T-helper 2 cell (primary cell): ENCODE measurements at regions not wholly inside any gene's neighbourhood (a gene's known extent, or its start where the extent isn't known, plus 50 kb on each side); places are given as distances from the start of the nearest gene placed in this dataset.

Experiments
- DNase-seq, 5 experiments: peaks; one replicate each; pipeline versions ENCODE4 v3.0.0 to v3.0.0-alpha.2; 2012 to 2022

GRCh38 chr2:9681427-9681817 lies 50.6 kb upstream of the YWHAQ start:
- DNase-seq = peak in 2 of 5 experiments; percentile 66 to 82

DNA sequence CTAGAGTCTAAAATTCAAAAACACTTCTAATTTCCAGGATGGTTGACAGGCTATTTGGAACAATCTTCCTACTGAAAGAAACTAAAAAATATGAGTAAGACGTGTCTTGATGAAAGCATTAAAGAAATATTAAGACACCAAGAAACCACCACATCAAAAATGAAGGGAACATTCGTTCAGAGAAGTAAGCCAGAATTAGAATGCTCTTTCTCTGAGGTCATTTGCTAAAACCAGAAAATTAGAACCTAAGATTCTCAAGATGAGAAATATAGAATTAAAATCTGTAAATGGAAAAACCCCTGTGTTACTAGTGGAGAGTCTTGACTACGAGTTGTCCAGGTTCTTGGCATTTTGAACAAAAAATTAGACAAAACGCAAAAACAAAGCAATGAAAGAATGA lies 54.8 kb upstream of the YWHAQ start:
- no peak for DNase-seq

- no peak for DNase-seq
Observed at GRCh38 chr2:9686061-9686460, 55.3 kb upstream of the YWHAQ start.

- DNase-seq = no peak
Observed at GRCh38 chr2:9690252-9690651, 59.5 kb upstream of the YWHAQ start.

- DNase-seq = no peak
Observed at GRCh38 chr2:9690716-9691498, 60.1 kb upstream of the YWHAQ start.

DNA sequence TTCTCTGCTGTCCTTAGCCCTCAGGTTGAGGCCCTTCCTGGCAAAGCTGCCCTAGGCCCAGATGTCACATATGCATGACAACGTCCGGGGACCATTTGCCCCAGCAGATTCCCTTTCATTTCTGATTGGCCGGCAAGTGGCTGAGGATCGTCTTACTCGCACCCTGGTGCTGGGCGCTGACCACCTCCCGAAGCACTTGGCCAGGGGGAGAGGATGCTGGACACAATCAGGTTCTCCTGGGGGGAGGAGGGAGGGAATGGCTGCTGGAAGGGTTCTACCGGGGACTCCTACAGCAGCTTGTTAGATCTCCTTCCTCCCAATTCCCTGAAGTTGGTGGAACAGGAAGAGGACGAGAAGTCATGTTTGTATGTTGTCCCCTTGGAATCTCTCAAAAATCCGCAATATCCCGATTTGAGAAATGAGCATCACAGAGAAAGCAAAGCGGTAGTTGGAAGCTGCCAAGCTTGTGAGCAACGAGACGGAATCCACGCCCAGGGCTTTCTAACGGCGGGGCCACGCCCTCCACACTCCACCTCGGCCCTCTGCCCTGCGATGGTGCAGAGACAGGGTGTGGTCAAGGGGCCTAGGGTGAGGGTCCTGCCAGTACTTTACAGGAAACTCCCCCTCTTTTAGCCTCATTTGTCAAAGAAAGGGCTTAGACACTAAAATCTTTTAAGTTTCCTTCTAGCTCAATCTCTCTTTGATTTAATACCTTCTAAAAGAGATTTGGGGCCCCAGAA lies 61.8 kb upstream of the YWHAQ start:
- peak in 1 of 5 experiments; percentile 41 for DNase-seq

DNA sequence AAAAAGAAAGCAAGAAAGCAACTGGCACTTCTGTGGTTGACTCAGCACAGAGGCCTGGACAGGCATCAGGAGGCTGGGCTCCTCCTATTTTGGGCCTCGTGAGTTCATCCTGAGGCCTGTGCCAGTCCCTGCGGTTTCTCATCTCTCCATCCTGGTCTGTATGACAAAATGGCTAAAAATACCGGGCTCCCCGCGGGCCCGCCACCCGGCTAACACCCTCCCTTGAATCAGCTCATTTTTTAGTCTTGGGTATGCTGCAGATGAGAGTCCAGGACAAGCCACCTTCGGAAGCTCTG lies 62.3 kb upstream of the YWHAQ start:
- peak in 1 of 5 experiments; percentile 68 for DNase-seq

GRCh38 chr2:9693646-9694045 lies 62.8 kb upstream of the YWHAQ start:
- no peak for DNase-seq

GRCh38 chr2:9694661-9695234 lies 64.0 kb upstream of the YWHAQ start:
- no peak for DNase-seq

- no peak for DNase-seq
Observed at GRCh38 chr2:9695941-9696340, 65.1 kb upstream of the YWHAQ start.

- no peak for DNase-seq
Observed at GRCh38 chr2:9696731-9697130, 65.9 kb upstream of the YWHAQ start.

DNA sequence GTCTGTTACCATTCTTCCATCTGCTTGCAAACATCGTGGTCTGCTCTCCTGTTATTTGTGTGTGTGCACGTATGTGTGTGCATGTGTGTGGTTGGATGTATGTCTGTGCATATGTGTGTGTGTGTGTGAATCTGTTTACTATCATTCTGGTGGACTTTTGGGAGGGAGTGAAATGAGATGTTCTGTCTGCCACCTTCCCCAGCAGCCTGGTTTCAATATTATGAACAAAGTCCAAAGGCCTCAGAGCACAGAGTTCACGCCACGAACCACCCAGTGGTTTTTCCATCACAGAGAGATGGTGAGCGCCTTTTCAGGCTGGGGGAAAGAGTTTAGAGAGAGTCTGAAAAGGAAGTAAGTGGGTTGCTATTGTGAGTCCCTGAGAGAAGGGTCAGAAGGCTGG lies 67.1 kb upstream of the YWHAQ start:
- DNase-seq = peak in 1 of 5 experiments; percentile 78

DNA sequence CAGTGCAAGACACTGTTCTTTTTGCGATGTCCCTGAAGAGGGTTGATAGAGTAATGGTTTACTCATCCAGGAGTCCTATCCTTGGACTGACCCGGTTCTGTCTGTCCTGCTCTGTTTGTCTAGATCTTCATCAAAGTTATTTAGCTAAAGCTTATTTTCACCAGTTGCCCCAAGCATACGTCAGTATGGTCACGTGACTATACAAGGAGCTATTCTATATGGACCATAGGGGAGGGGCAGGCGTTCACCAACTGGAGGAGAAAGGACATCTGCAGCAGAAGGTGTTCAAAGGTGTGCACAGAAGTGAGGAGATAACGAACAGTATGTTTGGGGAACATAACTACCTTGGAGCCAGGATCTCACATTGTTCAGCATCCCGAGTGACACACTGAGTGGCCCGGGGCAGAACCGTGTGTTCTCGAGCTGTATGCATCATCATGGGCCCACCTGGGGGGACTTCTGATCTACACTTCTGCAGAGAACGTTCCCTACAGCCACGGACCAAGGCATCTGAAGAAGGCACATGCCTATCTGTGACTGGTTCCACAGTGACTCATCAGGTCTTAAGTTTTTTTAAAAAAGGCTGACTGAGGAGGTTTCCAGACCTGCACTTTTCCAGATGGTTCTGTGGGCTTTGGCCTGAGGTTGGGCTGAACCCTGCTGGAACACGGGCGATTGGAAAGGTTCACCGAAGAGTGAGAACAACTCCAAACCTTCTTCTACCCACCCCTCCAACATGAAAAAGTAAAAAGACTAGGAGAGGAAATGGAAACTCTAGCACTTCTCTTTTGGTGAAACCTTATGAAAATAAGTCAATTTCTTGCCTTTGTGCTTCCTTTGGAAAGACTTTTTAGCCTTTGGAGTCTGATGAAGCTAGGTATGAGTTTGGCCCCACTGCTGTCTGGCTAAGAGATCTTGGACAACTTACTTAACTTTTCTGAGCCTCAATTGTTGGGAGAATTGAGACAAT lies 68.6 kb upstream of the YWHAQ start:
- no peak for DNase-seq

DNA sequence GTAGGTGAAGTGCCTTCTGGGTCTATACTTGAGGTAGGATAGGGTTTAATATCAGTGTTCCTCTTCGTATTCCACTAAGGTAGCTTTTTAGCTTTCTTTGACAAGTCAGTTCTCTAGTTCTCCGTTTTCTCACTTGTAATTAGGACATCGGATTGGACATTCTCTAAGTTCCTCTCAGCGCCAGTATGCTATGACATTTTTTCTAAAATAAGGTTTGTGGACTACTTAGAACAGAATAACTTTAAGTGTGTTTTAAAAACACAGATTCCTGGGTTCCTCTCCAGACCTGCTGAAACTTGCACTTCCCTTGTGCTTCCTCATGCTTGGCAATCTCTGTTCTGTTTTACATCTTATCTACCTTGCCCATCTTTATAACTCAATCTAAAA lies 69.3 kb upstream of the YWHAQ start:
- no peak for DNase-seq

DNA sequence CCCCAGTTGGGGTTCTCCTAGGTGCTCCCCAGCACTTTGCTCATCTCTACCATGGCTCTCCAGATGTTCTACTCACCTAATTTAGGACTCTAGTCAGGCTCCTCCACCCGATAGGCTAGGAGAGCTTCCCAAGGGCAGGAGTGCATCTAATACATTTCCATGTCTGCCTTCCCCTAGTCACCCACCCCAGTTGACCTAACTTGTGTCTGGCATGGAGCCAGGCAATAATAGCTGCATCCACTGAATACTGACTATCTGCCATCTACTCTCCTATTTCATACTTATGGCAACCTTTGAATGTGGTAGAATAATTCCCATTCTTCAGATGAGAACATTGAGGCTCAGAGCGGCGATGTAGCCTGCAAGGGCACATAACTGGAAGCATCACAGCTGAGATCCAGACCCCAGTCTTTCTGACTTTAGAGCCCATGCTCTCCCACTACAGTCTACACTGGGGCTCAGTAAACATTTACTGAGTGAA lies 71.8 kb upstream of the YWHAQ start:
- DNase-seq = no peak

DNA sequence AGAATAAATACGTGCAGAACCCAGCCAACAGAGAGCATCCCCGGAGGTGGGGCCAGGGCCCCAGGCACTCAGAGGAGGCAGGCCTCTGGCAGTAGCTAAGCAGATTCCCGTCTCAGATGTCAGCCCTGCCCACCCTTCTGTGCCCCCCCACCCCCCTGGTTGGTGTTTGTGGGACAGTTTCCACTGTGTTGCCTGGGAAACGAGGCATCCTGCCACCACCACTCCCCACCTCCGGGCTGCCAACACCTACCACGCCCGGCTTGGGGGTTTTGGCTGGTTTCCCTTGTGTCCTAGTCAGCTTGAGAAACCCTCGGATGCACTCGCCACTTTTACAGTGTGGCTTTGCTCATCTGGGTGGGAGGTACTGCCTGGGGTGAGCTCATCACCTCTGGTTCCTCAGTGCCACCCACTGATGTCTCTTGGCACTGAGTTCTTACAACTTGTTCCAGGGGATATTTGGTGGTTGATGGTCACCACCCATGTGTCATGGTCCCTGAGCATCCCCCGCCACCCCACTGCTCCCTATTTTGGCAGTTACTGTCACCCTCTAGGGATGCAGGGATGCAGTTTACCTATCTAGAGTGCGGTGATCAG lies 72.4 kb upstream of the YWHAQ start:
- DNase-seq = peak; percentile 25 to 99 (median 75)

DNA sequence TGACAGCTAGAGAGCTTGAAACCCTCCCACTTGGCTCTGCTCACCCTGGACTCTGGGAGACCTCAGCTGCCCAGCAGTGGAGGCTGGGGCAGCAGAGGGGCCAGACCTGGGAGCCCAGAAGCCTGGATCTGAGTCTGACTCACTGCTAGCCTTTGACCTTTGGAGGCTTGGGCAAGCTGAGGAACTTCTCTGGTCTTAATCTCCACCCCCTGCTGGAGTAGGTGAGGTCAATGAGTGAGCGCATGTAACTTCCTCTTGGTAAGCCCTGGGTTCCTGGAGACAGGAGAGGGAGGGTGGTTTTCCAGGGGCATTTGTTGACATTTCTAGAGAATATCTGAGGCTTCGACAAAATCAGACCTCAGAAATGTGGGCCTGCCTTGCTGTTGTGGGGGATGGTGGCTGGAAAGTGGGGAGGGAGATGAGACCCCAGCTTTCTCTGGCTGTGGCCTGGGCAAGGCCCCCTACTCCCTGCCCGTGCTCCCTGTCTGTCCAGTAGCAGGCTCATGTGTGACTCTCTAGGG lies 73.0 kb upstream of the YWHAQ start:
- DNase-seq = peak in 1 of 5 experiments; percentile 28

DNA sequence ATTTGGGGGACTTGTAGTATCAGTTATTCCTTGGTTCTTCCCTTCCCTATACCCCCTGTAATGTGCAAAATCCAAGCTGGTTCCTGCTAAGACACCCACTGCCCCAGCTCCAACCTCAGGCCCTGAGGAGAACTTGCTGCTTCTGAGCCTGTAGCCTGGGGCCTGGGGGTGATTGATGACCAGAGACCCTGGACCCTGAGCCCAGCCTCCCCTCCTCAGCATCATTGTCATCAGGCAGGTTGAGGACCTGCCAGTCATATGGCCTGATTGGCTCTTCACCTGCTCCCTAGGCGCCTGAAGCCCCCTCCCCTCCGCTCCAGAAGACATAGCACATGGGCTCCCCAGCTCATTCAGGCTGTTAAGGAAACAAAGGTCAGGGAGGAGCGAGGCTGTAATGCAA lies 73.8 kb upstream of the YWHAQ start:
- DNase-seq = no peak

DNA sequence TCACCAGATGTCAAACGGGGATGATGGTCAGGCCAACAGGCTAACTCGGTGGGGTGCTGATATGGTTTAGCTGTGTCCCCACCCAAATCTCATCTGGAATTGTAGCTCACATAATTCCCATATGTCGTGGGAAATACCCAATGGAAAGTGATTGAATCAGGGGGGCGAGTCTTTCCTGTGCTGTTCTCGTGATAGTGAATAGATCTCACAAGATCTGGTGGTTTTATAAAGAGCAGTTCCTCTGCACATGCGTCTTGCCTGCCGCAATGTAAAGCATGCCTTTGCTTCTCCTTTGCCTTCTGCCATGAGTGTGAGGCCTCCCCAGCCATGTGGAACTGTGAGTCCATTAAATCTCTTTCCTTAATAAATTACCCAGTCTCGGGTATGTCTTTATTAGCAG lies 74.4 kb upstream of the YWHAQ start:
- DNase-seq = no peak

- DNase-seq = no peak
Observed at GRCh38 chr2:9707008-9707407, 76.2 kb upstream of the YWHAQ start.

DNA sequence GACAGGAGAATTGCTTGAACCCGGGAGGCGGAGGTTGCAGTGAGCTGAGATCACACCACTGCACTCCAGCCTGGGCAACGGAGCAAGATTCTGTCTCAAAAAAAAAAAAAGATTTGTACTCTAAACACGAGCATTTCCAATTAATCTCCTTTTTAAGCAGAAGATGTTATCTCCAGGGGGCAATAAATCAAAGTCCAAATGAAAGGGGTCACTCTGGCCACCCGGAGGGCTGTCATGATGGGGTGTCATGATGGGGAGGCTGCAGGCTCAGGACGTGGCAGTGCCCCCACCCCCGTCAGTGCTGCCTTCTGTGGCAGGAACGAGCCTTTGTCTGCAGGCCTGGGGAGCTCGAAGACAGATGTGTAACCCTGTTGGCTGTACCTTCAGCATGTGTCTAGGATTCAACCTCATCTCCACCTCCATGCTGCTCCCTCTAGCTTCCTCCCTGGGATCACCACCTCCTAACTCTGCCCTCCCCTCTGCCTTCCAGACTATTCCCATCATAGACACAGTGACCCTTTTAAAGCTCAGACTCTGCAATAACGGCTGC lies 76.9 kb upstream of the YWHAQ start:
- no peak for DNase-seq
